ENCODE measurements at regions not wholly inside any gene's neighbourhood (a gene's known extent, or its start where the extent isn't known, plus 50 kb on each side); places are given as distances from the start of the nearest gene placed in this dataset.

GRCh38 chr2:14355102-14355501 is 277.4 kb upstream of the LRATD1 start:
- H3K27me3 ChIP-seq (replicated peaks; ENCODE audit: insufficient read depth, low read length): no peaks in the 10 kb centered on the region
- H3K9ac ChIP-seq (ENCODE audit: low read length): no peak overlapping the region
- H3K27ac ChIP-seq (ENCODE audit: low read length): no peak overlapping the region
- H3K9me2 ChIP-seq (replicated peaks; ENCODE audit: insufficient read depth, low read length): no peaks in the 10 kb centered on the region
- H2AFZ ChIP-seq (ENCODE audit: low read length): no peak overlapping the region
- no peaks in the 10 kb centered on the region for H3F3A ChIP-seq (ENCODE audit: insufficient read depth, low read length)
- H3K4me2 ChIP-seq (ENCODE audit: low read depth, low read length): no peak overlapping the region
- H3K9me3 ChIP-seq (replicated peaks; ENCODE audit: insufficient read depth, low read length): no peaks in the 10 kb centered on the region
- no peaks in the 10 kb centered on the region for H4K20me1 ChIP-seq (ENCODE audit: insufficient read depth, low read length)
- H3K79me2 ChIP-seq (ENCODE audit: low read length): no peaks in the 10 kb centered on the region
- no peaks in the 10 kb centered on the region for H3K36me3 ChIP-seq (replicated peaks; ENCODE audit: insufficient read depth, low read length)
- DNase-seq: no peak
- H3K4me3 ChIP-seq (ENCODE audit: low read length): no peak overlapping the region
- TF ChIP-seq EZH2phosphoT487 (IDR thresholded peaks at IDR 0.05; ENCODE audit: low read length) (no peak), EZH2 (optimal IDR thresholded peaks at IDR 0.05; ENCODE audit: low read depth, low read length) (no peak)
- TF ChIP-seq, protein P1, sequence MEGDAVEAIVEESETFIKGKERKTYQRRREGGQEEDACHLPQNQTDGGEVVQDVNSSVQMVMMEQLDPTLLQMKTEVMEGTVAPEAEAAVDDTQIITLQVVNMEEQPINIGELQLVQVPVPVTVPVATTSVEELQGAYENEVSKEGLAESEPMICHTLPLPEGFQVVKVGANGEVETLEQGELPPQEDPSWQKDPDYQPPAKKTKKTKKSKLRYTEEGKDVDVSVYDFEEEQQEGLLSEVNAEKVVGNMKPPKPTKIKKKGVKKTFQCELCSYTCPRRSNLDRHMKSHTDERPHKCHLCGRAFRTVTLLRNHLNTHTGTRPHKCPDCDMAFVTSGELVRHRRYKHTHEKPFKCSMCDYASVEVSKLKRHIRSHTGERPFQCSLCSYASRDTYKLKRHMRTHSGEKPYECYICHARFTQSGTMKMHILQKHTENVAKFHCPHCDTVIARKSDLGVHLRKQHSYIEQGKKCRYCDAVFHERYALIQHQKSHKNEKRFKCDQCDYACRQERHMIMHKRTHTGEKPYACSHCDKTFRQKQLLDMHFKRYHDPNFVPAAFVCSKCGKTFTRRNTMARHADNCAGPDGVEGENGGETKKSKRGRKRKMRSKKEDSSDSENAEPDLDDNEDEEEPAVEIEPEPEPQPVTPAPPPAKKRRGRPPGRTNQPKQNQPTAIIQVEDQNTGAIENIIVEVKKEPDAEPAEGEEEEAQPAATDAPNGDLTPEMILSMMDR (IDR thresholded peaks at IDR 0.05; ENCODE audit: low read length): no peak
- no peaks in the 10 kb centered on the region for H3K4me1 ChIP-seq (ENCODE audit: low read length)

DNA sequence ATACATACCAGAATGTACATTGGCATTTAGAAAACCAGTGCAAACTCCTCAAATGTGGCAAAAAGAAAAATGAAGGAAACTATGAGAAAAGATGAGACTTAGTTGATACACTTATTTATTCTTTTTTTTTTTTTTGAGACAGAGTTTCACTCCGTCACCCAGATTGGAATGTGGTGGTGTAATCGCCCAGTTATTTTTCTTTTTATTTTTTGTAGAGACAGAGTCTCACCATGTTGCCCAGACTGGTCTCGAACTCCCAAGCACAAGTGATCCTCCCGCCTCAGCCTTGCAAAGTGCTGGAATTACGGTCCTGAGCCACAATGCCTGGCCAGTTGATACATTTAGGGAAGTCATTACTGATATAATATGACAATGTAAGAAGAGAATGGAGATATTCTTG is 274.2 kb upstream of the LRATD1 start:
- H3K9me2 ChIP-seq (replicated peaks; ENCODE audit: insufficient read depth, low read length): no peaks in the 10 kb centered on the region
- no peaks in the 10 kb centered on the region for H3K4me1 ChIP-seq (ENCODE audit: low read length)
- H4K20me1 ChIP-seq (ENCODE audit: insufficient read depth, low read length): no peaks in the 10 kb centered on the region
- H3K4me2 ChIP-seq (ENCODE audit: low read depth, low read length): no peak overlapping the region
- no peak overlapping the region for H2AFZ ChIP-seq (ENCODE audit: low read length)
- no peak overlapping the region for H3K9ac ChIP-seq (ENCODE audit: low read length)
- TF ChIP-seq EZH2phosphoT487 (IDR thresholded peaks at IDR 0.05; ENCODE audit: low read length): no peak
- TF ChIP-seq, protein P1 (IDR thresholded peaks at IDR 0.05; ENCODE audit: low read length): no peak
- no peak for TF ChIP-seq EZH2 (optimal IDR thresholded peaks at IDR 0.05; ENCODE audit: low read depth, low read length)
- DNase-seq: no peak
- H3F3A ChIP-seq (ENCODE audit: insufficient read depth, low read length): no peaks in the 10 kb centered on the region
- no peaks in the 10 kb centered on the region for H3K27me3 ChIP-seq (replicated peaks; ENCODE audit: insufficient read depth, low read length)
- no peak overlapping the region for H3K27ac ChIP-seq (ENCODE audit: low read length)
- H3K4me3 ChIP-seq (ENCODE audit: low read length): no peak overlapping the region
- H3K79me2 ChIP-seq (ENCODE audit: low read length): no peaks in the 10 kb centered on the region
- H3K36me3 ChIP-seq (replicated peaks; ENCODE audit: insufficient read depth, low read length): no peaks in the 10 kb centered on the region
- H3K9me3 ChIP-seq (replicated peaks; ENCODE audit: insufficient read depth, low read length): no peaks in the 10 kb centered on the region

- Histone ChIP-seq H2AFZ (ENCODE audit: low read length) (no peak overlapping the region), H3K4me1 (ENCODE audit: low read length) (no peaks in the 10 kb centered on the region), H3K36me3 (replicated peaks; ENCODE audit: insufficient read depth, low read length) (no peaks in the 10 kb centered on the region), H3K9me2 (replicated peaks; ENCODE audit: insufficient read depth, low read length) (no peaks in the 10 kb centered on the region), H3K27me3 (replicated peaks; ENCODE audit: insufficient read depth, low read length) (no peaks in the 10 kb centered on the region), H3K4me2 (ENCODE audit: low read depth, low read length) (no peak overlapping the region), H3K79me2 (ENCODE audit: low read length) (no peaks in the 10 kb centered on the region), H3K9me3 (replicated peaks; ENCODE audit: insufficient read depth, low read length) (no peaks in the 10 kb centered on the region), H4K20me1 (ENCODE audit: insufficient read depth, low read length) (no peaks in the 10 kb centered on the region), H3K4me3 (ENCODE audit: low read length) (no peak overlapping the region), H3F3A (ENCODE audit: insufficient read depth, low read length) (no peaks in the 10 kb centered on the region), H3K27ac (ENCODE audit: low read length) (no peak overlapping the region), H3K9ac (ENCODE audit: low read length) (no peak overlapping the region)
- no peak for DNase-seq
- no peak for TF ChIP-seq EZH2 (optimal IDR thresholded peaks at IDR 0.05; ENCODE audit: low read depth, low read length)
- TF ChIP-seq, protein P1 (IDR thresholded peaks at IDR 0.05; ENCODE audit: low read length): no peak
- no peak for TF ChIP-seq EZH2phosphoT487 (IDR thresholded peaks at IDR 0.05; ENCODE audit: low read length)
These were observed 273.7 kb upstream of the LRATD1 start for GRCh38 chr2:14358774-14359173.
